Chondrocyte (in vitro differentiated cells): ENCODE measurements at regions not wholly inside any gene's neighbourhood (a gene's known extent, or its start where the extent isn't known, plus 50 kb on each side); places are given as distances from the start of the nearest gene placed in this dataset.

Source experiments
- DNase-seq: peaks from one replicate; pipeline ENCODE4 v3.0.0; 2021; ENCODE audit warnings: mixed read lengths, low spot score
- H3K27ac Mint-ChIP-seq: one replicate; pipeline ENCODE4 v1.8.0; 2021; ENCODE audit warnings: mild to moderate bottlenecking, moderate library complexity, mixed read lengths; ENCODE audit not compliant: unreplicated experiment
- H3K27me3 Mint-ChIP-seq: 2 replicates; pipeline ENCODE4 v1.8.0; 2021; ENCODE audit warnings: low read depth, mixed read lengths
- H3K36me3 Mint-ChIP-seq: 2 replicates; pipeline ENCODE4 v1.8.0; 2021; ENCODE audit warnings: low read depth, mixed read lengths
- H3K4me1 Mint-ChIP-seq: 2 replicates; pipeline ENCODE4 v1.8.0; 2021; ENCODE audit warnings: low read depth, mild to moderate bottlenecking, mixed read lengths
- H3K4me3 Mint-ChIP-seq: one replicate; pipeline ENCODE4 v1.8.0; 2021; ENCODE audit warnings: mild to moderate bottlenecking, moderate library complexity, mixed read lengths; ENCODE audit not compliant: unreplicated experiment
- H3K9me3 Mint-ChIP-seq: 2 replicates; pipeline ENCODE4 v1.8.0; 2021; ENCODE audit warnings: low read depth, mixed read lengths
- TF ChIP-seq, protein P1 (sequence below): fragments of 200-600 bp; sonication (generic); IDR thresholded peaks from 2 replicates; pipeline ENCODE4 v1.5.0; 2021; ENCODE audit warnings: antibody characterized with exemption, mild to moderate bottlenecking, moderate library complexity

DNA sequence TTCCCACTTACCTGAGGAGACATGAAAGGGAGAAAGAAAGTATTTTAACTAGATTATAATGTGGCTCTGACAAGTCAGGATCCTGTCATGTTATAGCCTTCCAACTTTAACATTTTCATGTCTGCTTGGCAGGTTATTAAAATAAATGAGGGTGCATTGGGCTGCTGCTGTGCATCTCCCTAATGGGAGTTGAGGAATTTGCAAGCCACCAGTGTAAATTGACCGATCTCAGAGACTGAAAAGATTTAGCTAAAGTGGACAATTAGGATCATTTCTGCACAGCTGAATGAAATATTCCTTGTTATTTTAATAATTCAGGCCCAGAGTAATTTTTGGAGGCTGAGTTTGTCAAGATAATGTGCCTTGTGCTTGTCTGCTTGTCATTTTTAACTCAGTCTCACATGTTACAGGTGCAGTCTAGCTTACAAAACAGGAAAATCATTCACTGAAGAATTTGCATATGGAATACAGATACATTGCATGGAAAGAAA lies 366.3 kb upstream of the ADAMTS16 start:
- Mint-ChIP-seq H3K4me3 (no peak overlapping the region), H3K27ac (no peak overlapping the region), H3K36me3 (no peaks in the 10 kb centered on the region), H3K27me3 (no peaks in the 10 kb centered on the region), H3K9me3 (peaks cover 6% of the 10 kb centered on the region), H3K4me1 (peaks cover 48% of the 10 kb centered on the region)
- TF ChIP-seq, protein P1, sequence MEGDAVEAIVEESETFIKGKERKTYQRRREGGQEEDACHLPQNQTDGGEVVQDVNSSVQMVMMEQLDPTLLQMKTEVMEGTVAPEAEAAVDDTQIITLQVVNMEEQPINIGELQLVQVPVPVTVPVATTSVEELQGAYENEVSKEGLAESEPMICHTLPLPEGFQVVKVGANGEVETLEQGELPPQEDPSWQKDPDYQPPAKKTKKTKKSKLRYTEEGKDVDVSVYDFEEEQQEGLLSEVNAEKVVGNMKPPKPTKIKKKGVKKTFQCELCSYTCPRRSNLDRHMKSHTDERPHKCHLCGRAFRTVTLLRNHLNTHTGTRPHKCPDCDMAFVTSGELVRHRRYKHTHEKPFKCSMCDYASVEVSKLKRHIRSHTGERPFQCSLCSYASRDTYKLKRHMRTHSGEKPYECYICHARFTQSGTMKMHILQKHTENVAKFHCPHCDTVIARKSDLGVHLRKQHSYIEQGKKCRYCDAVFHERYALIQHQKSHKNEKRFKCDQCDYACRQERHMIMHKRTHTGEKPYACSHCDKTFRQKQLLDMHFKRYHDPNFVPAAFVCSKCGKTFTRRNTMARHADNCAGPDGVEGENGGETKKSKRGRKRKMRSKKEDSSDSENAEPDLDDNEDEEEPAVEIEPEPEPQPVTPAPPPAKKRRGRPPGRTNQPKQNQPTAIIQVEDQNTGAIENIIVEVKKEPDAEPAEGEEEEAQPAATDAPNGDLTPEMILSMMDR: no peak
- DNase-seq: no peak

DNA sequence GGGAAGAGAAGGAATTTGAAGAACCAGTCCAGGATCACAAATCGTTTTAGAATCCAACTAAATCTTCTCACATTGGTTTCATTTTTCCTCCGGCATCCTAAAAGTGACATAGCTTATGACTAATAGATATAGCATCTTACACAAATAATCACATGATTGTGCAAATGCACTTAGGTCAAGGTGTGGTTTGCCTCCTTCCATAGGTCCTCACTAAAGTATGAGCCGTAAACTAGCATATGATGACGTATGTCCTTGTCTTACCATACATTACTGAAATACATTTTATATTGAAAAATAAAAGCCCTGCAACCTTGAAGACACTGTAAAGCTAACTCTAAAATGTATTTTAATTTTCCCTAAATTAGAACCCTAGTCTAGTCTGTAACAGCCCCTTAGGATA lies 362.7 kb upstream of the ADAMTS16 start:
- Mint-ChIP-seq H3K27ac (no peak overlapping the region), H3K27me3 (no peaks in the 10 kb centered on the region), H3K36me3 (no peaks in the 10 kb centered on the region), H3K9me3 (no peaks in the 10 kb centered on the region), H3K4me3 (no peak overlapping the region), H3K4me1 (peaks cover 52% of the 10 kb centered on the region)
- TF ChIP-seq, protein P1: no peak
- no peak for DNase-seq

DNA sequence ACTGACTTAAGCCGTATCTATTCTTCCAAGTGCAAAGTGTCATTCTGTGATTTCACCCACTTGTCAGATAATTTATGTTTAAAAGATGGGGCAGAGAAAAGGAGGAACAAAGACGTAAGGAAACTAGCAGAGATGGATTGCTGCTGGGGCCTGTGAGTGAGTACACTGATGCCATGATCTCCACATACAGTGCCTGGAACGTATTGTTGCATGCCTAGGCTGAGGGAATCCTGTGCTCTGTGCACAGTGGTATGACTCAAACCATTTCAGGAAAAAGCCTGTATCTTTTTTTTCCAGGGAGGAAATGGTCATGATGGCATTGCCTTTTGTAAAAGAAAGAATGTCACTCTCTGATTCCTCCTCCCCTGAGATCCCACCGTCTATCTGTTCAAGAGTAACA lies 359.5 kb upstream of the ADAMTS16 start:
- Mint-ChIP-seq H3K36me3 (no peaks in the 10 kb centered on the region), H3K27ac (no peak overlapping the region), H3K27me3 (no peaks in the 10 kb centered on the region), H3K4me1 (peaks cover 31% of the 10 kb centered on the region), H3K9me3 (peaks cover 12% of the 10 kb centered on the region), H3K4me3 (no peak overlapping the region)
- TF ChIP-seq, protein P1: no peak
- no peak for DNase-seq

DNA sequence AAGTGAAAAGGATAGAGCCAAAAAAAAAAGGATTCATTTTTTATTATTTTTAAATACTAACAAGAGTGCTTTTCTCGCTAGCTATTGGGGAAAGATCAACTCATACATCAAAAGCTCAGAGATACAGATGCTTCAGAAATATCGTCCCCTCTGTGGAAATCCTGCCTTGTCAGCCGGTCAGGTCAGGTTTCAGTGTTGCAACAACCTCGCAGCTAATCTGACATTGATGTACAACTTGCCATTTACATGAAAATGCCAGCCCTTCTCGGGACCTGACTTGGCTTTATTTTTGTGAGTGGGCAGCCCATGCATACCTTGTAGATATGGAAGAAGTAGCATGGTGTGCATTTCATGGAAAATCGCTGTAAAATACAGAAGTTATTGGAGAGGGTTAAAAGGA lies 358.8 kb upstream of the ADAMTS16 start:
- peaks cover 15% of the 10 kb centered on the region for H3K9me3 Mint-ChIP-seq
- no peaks in the 10 kb centered on the region for H3K36me3 Mint-ChIP-seq
- H3K27ac Mint-ChIP-seq: no peak overlapping the region
- DNase-seq: no peak
- TF ChIP-seq, protein P1: no peak
- no peaks in the 10 kb centered on the region for H3K27me3 Mint-ChIP-seq
- no peak overlapping the region for H3K4me3 Mint-ChIP-seq
- H3K4me1 Mint-ChIP-seq: peaks cover 28% of the 10 kb centered on the region

DNA sequence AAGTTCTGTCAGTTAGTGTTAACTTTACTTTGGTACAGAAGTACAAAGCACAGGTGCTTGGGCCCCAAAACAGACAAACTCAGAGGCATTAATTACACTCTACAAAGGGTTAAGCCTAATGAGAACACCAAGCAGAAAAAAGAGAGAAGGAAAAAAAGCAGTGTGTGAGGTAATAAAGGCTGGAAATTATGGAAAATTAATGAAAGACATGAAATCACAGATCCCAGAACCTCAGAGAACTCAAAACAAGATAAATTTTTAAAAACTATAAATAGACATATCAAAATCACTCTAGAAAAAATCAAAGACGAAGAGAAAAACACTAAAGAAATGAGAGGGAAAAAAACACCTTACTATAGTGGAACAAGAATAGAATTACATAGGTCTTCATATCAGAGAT lies 354.2 kb upstream of the ADAMTS16 start:
- Mint-ChIP-seq H3K27ac (no peak overlapping the region), H3K9me3 (peaks cover 22% of the 10 kb centered on the region), H3K36me3 (no peaks in the 10 kb centered on the region), H3K27me3 (peaks cover 12% of the 10 kb centered on the region), H3K4me3 (no peak overlapping the region), H3K4me1 (peaks cover 1% of the 10 kb centered on the region)
- DNase-seq: no peak
- TF ChIP-seq, protein P1: no peak
